Chondrocyte (in vitro differentiated cells): ENCODE measurements at regions not wholly inside any gene's neighbourhood (a gene's known extent, or its start where the extent isn't known, plus 50 kb on each side); places are given as distances from the start of the nearest gene placed in this dataset.

ENCODE experiments used
- DNase-seq: peaks from one replicate; pipeline ENCODE4 v3.0.0; 2021; ENCODE audit warnings: mixed read lengths, low spot score
- H3K27ac Mint-ChIP-seq: one replicate; pipeline ENCODE4 v1.8.0; 2021; ENCODE audit warnings: mild to moderate bottlenecking, moderate library complexity, mixed read lengths; ENCODE audit not compliant: unreplicated experiment
- H3K27me3 Mint-ChIP-seq: 2 replicates; pipeline ENCODE4 v1.8.0; 2021; ENCODE audit warnings: low read depth, mixed read lengths
- H3K36me3 Mint-ChIP-seq: 2 replicates; pipeline ENCODE4 v1.8.0; 2021; ENCODE audit warnings: low read depth, mixed read lengths
- H3K4me1 Mint-ChIP-seq: 2 replicates; pipeline ENCODE4 v1.8.0; 2021; ENCODE audit warnings: low read depth, mild to moderate bottlenecking, mixed read lengths
- H3K4me3 Mint-ChIP-seq: one replicate; pipeline ENCODE4 v1.8.0; 2021; ENCODE audit warnings: mild to moderate bottlenecking, moderate library complexity, mixed read lengths; ENCODE audit not compliant: unreplicated experiment
- H3K9me3 Mint-ChIP-seq: 2 replicates; pipeline ENCODE4 v1.8.0; 2021; ENCODE audit warnings: low read depth, mixed read lengths
- CTCF ChIP-seq: fragments of 200-600 bp; sonication (generic); IDR thresholded peaks from 2 replicates; pipeline ENCODE4 v1.5.0; 2021; ENCODE audit warnings: antibody characterized with exemption, mild to moderate bottlenecking, moderate library complexity

- H3K4me3 Mint-ChIP-seq: no peak overlapping the region
- DNase-seq: no peak
- peaks cover 12% of the 10 kb centered on the region for H3K27me3 Mint-ChIP-seq
- peaks cover 11% of the 10 kb centered on the region for H3K9me3 Mint-ChIP-seq
- H3K36me3 Mint-ChIP-seq: no peaks in the 10 kb centered on the region
- no peaks in the 10 kb centered on the region for H3K4me1 Mint-ChIP-seq
- no peak overlapping the region for H3K27ac Mint-ChIP-seq
- TF ChIP-seq CTCF: no peak
Measured at GRCh38 chrX:1075156-1075555, 137.3 kb downstream of the CRLF2 start.

- H3K27ac Mint-ChIP-seq: no peak overlapping the region
- DNase-seq: no peak
- H3K27me3 Mint-ChIP-seq: peaks cover 12% of the 10 kb centered on the region
- H3K4me3 Mint-ChIP-seq: no peak overlapping the region
- no peaks in the 10 kb centered on the region for H3K4me1 Mint-ChIP-seq
- H3K36me3 Mint-ChIP-seq: no peaks in the 10 kb centered on the region
- peaks cover 11% of the 10 kb centered on the region for H3K9me3 Mint-ChIP-seq
- TF ChIP-seq CTCF: no peak
Measured at GRCh38 chrX:1074755-1075154, 137.7 kb downstream of the CRLF2 start.

GRCh38 chrX:1074172-1074571 is 138.3 kb downstream of the CRLF2 start:
- no peaks in the 10 kb centered on the region for H3K36me3 Mint-ChIP-seq
- TF ChIP-seq CTCF: no peak
- no peak for DNase-seq
- H3K9me3 Mint-ChIP-seq: peaks cover 11% of the 10 kb centered on the region
- H3K27me3 Mint-ChIP-seq: peaks cover 12% of the 10 kb centered on the region
- no peak overlapping the region for H3K4me3 Mint-ChIP-seq
- no peaks in the 10 kb centered on the region for H3K4me1 Mint-ChIP-seq
- no peak overlapping the region for H3K27ac Mint-ChIP-seq

DNA sequence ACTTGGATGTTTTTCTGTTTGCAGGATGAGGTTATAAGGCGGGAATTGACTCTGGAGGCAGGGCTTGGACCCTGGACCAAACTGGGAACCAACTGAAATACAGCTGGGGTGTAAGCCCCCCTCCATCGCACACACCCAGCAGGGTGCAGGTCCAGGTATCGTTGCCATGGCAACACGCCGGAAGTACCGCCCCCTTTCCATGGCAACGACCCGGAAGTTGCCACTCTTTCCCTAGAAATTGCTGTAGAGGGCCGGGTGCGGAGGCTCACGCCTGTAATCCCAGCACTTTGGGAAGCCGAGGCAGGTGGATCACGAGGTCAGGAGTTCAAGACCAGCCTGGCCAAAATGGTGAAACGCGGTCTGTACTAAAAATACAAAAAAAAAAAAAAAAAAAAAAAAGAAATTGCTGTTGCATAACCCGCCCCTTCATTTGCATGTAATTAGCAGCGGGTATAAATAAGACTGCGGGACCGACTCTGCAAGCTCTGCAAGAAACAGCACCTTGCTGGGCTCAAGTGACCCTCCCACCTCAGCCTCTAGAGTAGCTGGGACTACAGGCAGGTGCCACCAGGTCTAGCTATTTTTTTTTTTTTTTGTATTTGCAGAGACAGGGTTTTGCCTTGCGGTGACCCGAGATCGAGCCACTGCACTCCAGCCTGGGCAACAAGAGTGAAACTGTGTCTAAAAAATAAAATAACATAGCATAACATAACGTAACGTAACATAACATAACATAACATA is 139.6 kb downstream of the CRLF2 start:
- DNase-seq: no peak
- Mint-ChIP-seq H3K4me3 (no peak overlapping the region), H3K27me3 (peaks cover 12% of the 10 kb centered on the region), H3K27ac (no peak overlapping the region), H3K9me3 (peaks cover 11% of the 10 kb centered on the region), H3K36me3 (no peaks in the 10 kb centered on the region), H3K4me1 (no peaks in the 10 kb centered on the region)
- TF ChIP-seq CTCF: no peak

DNA sequence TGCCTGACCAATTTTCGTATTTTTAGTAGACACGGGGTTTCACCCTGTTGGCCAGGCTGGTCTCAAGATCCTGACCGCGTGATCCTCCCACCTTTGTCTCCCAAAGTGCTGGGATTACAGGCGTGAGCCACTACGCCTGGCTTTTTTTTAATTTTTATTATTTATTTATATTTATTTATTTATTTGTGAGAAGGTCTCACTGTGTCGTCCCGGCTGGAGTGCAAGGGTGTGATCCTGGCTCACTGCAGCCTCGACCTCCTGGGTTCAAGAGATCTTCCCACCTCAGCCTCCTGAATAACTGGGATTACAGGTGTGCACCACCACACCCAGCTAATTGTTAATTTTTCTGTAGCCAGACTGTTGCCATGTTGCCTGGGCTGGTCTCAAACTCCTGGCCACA is 141.1 kb downstream of the CRLF2 start:
- Mint-ChIP-seq H3K27me3 (no peaks in the 10 kb centered on the region), H3K4me1 (no peaks in the 10 kb centered on the region), H3K27ac (no peak overlapping the region), H3K36me3 (no peaks in the 10 kb centered on the region), H3K9me3 (peaks cover 11% of the 10 kb centered on the region), H3K4me3 (no peak overlapping the region)
- no peak for DNase-seq
- TF ChIP-seq CTCF: no peak
